ENCODE measurements at regions not wholly inside any gene's neighbourhood (a gene's known extent, or its start where the extent isn't known, plus 50 kb on each side); places are given as distances from the start of the nearest gene placed in this dataset.

GRCh38 chr6:170052991-170053821 is 237.7 kb downstream of the DLL1 start:
- TF ChIP-seq CTCF (IDR thresholded peaks at IDR 0.05; ENCODE audit: low read depth, low read length): no peak
- no peak for TF ChIP-seq POLR2A (IDR thresholded peaks at IDR 0.05; ENCODE audit: extremely low read depth, insufficient read length)
